ENCODE measurements at regions not wholly inside any gene's neighbourhood (a gene's known extent, or its start where the extent isn't known, plus 50 kb on each side); places are given as distances from the start of the nearest gene placed in this dataset.

DNA sequence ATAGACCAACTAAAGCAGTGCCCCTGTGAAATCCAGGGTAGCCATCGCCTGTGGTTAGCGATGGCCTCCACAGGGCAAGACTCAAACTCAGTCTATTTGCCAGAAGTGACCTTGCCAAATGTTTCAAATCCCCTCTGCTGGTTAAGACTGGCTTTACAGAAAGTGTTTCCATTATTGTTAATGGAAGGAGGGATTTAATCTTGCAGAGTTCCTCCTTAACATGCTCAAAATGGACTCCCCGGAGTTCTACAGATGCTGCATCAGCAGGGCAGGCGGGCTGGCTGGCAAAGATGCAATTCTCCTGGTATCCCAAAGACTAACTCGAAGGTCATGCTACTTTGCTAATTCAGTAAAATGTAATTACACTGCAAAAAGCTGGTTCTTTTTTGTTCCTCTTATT, 313.0 kb upstream of the SLC7A11 start:
- H3K4me1 Mint-ChIP-seq (ENCODE audit: low read depth in 2 of 2), result no peaks in the 10 kb centered on the region
- H3K27ac Mint-ChIP-seq, result no peak overlapping the region
- DNase-seq, result no peak
- peaks cover 2 to 7% of the 10 kb centered on the region in 2 donors for H3K9me3 Mint-ChIP-seq
- H3K4me3 Mint-ChIP-seq, result no peak overlapping the region
- H3K27me3 Mint-ChIP-seq, result no peaks in the 10 kb centered on the region
- no peaks in the 10 kb centered on the region for H3K36me3 Mint-ChIP-seq (ENCODE audit: insufficient read depth)
- no peak for ATAC-seq (replicated peaks)

DNA sequence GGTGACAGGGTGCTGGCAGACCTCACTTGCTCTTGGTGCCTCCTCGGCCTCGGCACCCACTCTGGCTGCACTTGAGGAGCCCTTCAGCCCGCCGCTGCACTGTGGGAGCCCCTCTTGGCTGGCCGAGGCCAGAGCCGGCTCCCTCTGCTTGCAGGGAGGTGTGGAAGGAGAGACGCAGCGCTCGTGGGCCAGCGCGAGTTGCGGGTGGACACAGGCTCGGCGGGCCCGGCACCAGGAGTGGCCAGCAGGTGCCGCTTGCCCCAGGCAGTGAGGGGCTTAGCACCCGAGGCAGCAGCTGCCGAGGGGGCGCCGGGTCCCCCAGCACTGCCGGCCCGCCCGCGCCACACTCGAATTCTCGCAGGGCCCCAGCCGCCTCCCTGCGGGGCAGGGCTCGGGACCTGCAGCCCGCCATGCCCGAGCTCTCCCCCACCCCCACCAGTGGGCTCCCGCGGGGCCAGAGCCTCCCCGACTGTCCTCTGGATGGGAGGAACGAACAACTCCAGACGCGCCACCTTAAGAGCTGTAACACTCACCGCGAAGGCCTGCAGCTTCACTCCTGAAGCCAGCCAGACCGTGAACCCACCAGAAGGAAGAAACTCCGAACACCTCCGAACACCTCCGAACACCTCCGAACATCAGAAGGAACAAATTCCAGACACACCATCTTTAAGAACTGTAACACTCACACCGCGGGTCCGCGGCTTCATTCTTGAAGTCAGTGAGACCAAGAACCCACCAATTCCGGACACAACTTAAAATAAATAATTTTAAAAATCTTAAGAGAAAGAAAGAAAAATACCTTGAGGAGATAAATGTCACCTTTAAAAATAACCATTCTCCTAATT, 311.1 kb upstream of the SLC7A11 start:
- Mint-ChIP-seq H3K27ac (no peak overlapping the region), H3K36me3 (ENCODE audit: insufficient read depth) (no peaks in the 10 kb centered on the region), H3K27me3 (no peaks in the 10 kb centered on the region), H3K4me3 (no peak overlapping the region), H3K9me3 (peaks cover 2 to 7% of the 10 kb centered on the region in 2 donors), H3K4me1 (ENCODE audit: low read depth in 2 of 2) (no peaks in the 10 kb centered on the region)
- no peak for DNase-seq
- no peak for ATAC-seq (replicated peaks)

DNA sequence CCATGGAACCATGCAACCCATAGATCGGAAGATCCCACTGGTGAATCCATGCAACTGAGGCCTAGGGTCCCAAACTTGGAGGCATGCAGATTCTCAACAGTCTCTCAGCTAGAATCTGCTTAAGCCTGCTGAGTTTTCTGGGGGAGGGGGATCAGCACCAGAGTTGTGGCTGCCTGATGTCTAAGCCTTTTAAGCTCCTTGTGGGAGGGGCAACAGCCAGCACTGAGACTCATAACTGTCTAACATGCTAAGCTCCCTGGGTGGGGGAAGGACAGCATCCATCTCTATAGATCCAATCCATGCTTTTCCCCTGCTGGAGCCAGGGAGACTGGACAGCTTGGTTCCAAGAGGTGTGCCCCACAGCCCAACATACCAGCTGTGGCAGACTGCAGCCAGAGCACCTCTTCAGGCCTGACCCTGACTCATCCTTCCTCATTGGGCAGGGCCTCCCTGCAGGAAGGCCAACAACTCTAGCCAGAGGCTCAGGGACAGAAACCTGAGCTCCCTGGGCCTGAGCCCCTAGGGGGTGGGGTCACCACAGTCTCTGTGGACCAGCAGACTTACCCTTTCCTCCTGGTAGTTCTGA, 300.1 kb upstream of the SLC7A11 start:
- H3K27ac Mint-ChIP-seq, result no peak overlapping the region
- peaks cover 8 to 29% of the 10 kb centered on the region in 2 donors for H3K9me3 Mint-ChIP-seq
- H3K36me3 Mint-ChIP-seq (ENCODE audit: insufficient read depth), result peaks cover 2% of the 10 kb centered on the region
- H3K4me1 Mint-ChIP-seq (ENCODE audit: low read depth in 2 of 2), result no peaks in the 10 kb centered on the region
- no peaks in the 10 kb centered on the region for H3K27me3 Mint-ChIP-seq
- ATAC-seq (replicated peaks) (no peak), DNase-seq (no peak)
- H3K4me3 Mint-ChIP-seq, result no peak overlapping the region

DNA sequence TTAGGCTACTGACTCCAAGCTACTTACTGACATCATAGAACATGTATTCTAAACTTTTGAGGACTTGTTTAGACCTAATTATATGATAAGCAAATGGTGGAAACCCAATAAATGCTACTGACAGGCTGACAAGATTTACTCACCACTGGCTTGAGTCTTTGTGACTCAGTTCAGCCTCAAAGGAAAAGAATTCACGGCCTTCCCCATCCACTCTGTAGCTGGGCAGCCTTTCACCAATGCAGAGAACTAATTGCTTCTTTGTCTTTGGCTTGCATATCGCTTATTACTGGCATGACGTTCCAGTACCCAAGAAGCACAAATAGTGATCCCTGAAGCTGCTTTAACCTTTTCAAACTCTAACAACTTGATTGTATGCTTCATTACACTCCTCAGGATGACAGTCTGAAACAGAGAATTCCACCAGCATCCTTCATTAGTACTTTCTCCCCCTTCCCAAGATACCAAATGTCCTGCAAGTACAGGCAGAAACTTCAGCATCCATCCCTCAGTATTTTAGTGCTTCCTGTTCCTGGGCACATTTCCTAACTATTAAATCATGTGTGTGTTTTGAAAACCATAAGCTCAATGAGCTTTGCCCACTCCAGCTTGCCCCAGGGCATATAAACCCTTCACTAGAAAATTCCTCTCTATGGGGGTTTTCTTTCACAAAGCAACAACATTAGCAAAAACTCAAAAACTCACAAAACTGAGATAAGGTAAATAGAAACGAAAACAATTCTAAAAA, 298.1 kb upstream of the SLC7A11 start:
- Mint-ChIP-seq H3K27me3 (no peaks in the 10 kb centered on the region), H3K4me1 (ENCODE audit: low read depth in 2 of 2) (no peaks in the 10 kb centered on the region), H3K4me3 (no peak overlapping the region), H3K9me3 (peaks cover 7 to 33% of the 10 kb centered on the region in 2 donors), H3K27ac (no peak overlapping the region), H3K36me3 (ENCODE audit: insufficient read depth) (peaks cover 2% of the 10 kb centered on the region)
- ATAC-seq (replicated peaks) (no peak), DNase-seq (no peak)

DNA sequence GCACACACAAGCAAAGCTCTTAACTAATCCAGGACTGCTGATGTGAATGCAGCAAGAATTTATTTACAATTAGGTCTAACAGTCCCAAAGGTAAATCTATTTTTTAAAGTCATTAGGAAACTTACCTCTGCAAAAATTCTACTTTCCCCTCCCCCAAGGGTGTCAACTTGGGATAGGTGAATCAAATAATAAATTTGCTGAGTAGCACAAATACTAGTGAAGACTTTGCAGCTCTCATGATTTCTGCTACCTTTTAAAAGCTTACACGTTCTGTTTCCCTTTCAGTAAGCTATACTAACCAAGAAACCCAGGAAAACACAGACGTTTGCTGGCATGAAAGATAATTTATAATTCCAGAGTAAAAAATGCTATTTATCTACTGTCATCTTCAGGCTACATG, 296.6 kb upstream of the SLC7A11 start:
- H3K4me3 Mint-ChIP-seq, result no peak overlapping the region
- H3K36me3 Mint-ChIP-seq (ENCODE audit: insufficient read depth), result peaks cover 2% of the 10 kb centered on the region
- no peaks in the 10 kb centered on the region for H3K4me1 Mint-ChIP-seq (ENCODE audit: low read depth in 2 of 2)
- DNase-seq, result no peak
- peaks cover 9 to 18% of the 10 kb centered on the region in 2 donors for H3K9me3 Mint-ChIP-seq
- ATAC-seq (replicated peaks), result no peak
- no peak overlapping the region for H3K27ac Mint-ChIP-seq
- H3K27me3 Mint-ChIP-seq, result no peaks in the 10 kb centered on the region

DNA sequence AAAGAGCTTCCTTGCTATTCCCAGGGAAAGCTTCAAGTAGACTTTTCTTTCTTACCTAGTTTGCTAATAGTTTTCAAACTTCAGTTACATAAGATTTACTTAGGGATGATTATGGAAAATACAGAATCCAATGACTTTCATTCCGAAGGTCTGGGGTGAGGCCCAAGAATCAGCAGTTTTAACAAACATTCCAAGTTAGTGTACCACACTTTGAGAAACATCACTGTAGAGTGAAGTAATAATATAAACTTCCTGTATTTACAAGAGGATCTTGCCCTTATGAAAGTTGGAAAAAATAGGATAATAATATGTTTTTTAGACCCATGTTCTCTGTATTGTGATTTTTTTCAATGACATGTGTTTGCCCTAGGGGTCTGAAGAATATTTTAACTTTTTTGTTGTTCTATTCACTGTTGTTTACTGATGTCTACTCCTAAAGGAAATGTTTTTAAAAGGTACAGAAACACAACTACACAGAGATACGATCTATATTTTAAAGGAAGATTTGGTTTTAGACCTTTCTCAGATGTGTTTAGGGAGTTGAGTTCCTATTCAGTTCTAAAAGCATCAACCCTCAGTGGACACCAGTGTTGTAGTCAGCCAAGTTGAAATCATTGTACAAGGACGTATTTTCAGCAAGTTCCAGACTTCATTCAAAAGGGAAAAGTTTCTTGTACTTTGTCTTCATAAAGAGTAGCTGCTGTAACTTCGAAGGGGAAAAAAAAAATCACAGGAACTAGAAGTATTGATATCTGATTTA, 295.8 kb upstream of the SLC7A11 start:
- DNase-seq, result no peak
- ATAC-seq (replicated peaks), result no peak
- no peaks in the 10 kb centered on the region for H3K4me1 Mint-ChIP-seq (ENCODE audit: low read depth in 2 of 2)
- H3K9me3 Mint-ChIP-seq, result peaks cover 9 to 10% of the 10 kb centered on the region in 2 donors
- no peak overlapping the region for H3K4me3 Mint-ChIP-seq
- H3K27me3 Mint-ChIP-seq, result no peaks in the 10 kb centered on the region
- H3K27ac Mint-ChIP-seq, result no peak overlapping the region
- H3K36me3 Mint-ChIP-seq (ENCODE audit: insufficient read depth), result no peaks in the 10 kb centered on the region

DNA sequence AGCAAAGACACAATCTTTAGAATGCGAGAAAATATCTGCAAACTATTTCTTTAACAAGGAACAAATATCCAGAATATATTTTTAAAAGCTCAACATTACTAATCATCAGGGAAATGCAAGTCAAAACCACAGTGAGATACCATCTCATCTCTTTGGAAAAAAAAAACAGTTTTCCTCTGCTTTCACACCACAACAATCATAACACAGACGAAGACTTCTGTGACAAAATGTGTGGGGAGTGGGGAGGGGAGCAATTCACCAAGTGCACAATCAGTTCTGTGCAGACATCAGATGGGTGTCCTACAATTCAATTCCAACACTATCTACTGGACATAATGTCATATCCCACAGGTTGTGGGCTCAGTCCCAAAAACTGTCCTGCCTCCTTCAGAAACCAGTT, 293.2 kb upstream of the SLC7A11 start:
- H3K9me3 Mint-ChIP-seq, result peaks cover 7 to 28% of the 10 kb centered on the region in 2 donors
- no peaks in the 10 kb centered on the region for H3K36me3 Mint-ChIP-seq (ENCODE audit: insufficient read depth)
- no peak overlapping the region for H3K4me3 Mint-ChIP-seq
- H3K27ac Mint-ChIP-seq, result no peak overlapping the region
- DNase-seq (no peak), ATAC-seq (replicated peaks) (no peak)
- H3K27me3 Mint-ChIP-seq, result no peaks in the 10 kb centered on the region
- no peaks in the 10 kb centered on the region for H3K4me1 Mint-ChIP-seq (ENCODE audit: low read depth in 2 of 2)

DNA sequence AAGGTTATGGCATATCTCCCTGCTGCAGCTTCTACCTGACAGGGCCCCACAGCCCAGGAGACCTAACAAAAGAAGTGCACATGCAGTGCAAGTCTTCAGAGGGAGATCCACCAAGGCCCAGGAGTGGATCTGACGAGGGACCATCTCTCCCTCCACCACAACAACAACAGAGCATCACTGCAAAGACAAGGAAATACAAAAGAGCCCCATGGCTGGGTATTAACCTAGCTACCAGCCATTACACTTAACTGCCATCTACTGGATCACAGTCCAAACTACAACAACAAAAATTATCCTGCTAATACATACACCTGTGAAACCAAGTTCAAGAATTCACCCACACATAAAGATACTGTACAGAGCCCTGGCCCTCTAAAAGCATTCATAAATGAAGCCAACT, 280.2 kb upstream of the SLC7A11 start:
- peaks cover 4% of the 10 kb centered on the region for H3K36me3 Mint-ChIP-seq (ENCODE audit: insufficient read depth)
- H3K4me1 Mint-ChIP-seq (ENCODE audit: low read depth in 2 of 2), result no peaks in the 10 kb centered on the region
- H3K27me3 Mint-ChIP-seq, result no peaks in the 10 kb centered on the region
- H3K4me3 Mint-ChIP-seq, result no peak overlapping the region
- DNase-seq, result no peak
- ATAC-seq (replicated peaks), result no peak
- H3K27ac Mint-ChIP-seq, result no peak overlapping the region
- H3K9me3 Mint-ChIP-seq, result peaks cover 8 to 12% of the 10 kb centered on the region in 2 donors

DNA sequence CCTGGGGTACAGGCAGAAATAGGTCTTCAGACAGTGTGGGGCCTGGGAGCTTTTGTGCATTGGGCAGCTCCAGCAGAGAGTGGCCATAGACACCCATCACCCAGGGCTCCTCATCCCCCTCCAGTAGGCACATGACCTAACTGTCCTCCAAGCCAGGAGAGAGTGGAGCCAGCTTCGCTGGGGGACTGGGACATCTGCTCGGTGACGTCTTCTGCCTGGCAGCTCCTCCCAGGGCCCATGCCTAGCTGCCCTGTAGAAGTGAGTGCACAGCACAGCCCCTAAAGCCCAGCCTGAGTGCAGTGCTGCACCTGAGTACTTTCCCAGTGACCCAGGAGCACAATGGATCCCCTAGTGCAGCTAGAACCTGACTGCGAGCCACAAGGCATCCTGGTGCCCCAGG, 279.7 kb upstream of the SLC7A11 start:
- Mint-ChIP-seq H3K27me3 (no peaks in the 10 kb centered on the region), H3K9me3 (peaks cover 8 to 12% of the 10 kb centered on the region in 2 donors), H3K36me3 (ENCODE audit: insufficient read depth) (peaks cover 4% of the 10 kb centered on the region)

DNA sequence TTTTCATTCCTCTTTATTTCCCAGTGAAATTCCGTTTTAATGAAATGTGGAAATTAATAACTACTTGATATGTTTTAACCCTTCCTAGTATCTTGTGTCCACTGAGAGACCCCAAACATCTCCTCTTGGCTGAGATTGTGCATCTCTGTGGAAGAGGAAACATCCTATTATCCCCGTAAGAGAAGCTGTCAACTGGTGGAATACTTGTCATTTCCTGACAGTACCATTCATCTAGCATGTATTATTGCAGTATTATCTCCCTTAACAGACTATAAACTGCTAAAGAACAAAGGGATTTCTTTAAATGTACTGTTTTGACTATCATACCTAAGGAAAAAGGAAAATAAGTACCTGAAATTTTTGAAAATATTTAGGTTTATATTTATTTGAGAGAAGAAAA, 277.3 kb upstream of the SLC7A11 start:
- no peak overlapping the region for H3K4me3 Mint-ChIP-seq
- H3K36me3 Mint-ChIP-seq (ENCODE audit: insufficient read depth), result peaks cover 4% of the 10 kb centered on the region
- H3K4me1 Mint-ChIP-seq (ENCODE audit: low read depth in 2 of 2), result no peaks in the 10 kb centered on the region
- H3K27ac Mint-ChIP-seq, result no peak overlapping the region
- H3K27me3 Mint-ChIP-seq, result no peaks in the 10 kb centered on the region
- ATAC-seq (replicated peaks) (no peak), DNase-seq (no peak)
- H3K9me3 Mint-ChIP-seq, result peaks cover 8 to 12% of the 10 kb centered on the region in 2 donors

More for the DNA sequence above, 279.7 kb upstream of the SLC7A11 start:
- no peaks in the 10 kb centered on the region for H3K4me1 Mint-ChIP-seq (ENCODE audit: low read depth in 2 of 2)
- H3K27ac Mint-ChIP-seq, result no peak overlapping the region
- ATAC-seq (replicated peaks) (no peak), DNase-seq (no peak)
- no peak overlapping the region for H3K4me3 Mint-ChIP-seq

DNA sequence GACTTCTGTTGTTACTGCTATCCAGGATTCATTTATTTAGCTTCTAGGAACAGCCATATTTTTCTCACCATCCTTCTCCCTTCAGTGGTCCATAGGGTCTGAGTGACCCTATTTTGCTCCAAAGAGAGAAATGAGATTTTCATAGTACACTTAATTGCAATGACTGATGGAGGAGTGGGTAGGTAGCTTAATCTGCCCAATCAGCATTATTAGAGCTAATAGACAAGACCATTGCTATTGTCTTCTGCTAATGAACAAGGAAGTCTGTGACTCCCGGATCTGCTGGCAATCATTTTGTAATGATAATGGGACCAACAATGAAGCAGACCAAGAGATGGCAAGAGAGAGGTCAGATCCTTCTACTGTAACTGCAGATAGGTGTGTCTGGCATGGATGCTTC, 271.4 kb upstream of the SLC7A11 start:
- H3K4me1 Mint-ChIP-seq (ENCODE audit: low read depth in 2 of 2), result no peaks in the 10 kb centered on the region
- ATAC-seq (replicated peaks), result no peak
- no peaks in the 10 kb centered on the region for H3K27me3 Mint-ChIP-seq
- H3K9me3 Mint-ChIP-seq, result peaks cover 3 to 8% of the 10 kb centered on the region in 2 donors
- H3K36me3 Mint-ChIP-seq (ENCODE audit: insufficient read depth), result no peaks in the 10 kb centered on the region
- H3K4me3 Mint-ChIP-seq, result no peak overlapping the region
- no peak for DNase-seq
- H3K27ac Mint-ChIP-seq, result no peak overlapping the region

DNA sequence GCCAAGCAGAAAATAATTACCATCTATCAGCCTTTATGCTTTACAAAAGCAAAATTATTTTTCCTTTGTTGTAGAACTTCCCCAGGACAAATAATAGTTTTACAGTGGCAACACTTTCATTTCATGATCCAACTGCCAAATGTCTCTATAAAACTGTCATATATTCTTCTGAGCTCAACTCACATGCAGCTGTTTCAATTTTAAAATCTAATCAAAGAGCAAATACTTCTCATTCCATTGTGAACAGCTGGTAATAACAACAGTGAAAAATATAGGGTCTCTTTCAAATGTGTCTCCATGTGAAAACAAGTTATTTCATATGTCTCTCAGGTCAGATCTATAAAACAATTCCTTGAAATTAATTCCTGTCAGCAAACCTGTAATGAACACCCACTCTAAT, 270.6 kb upstream of the SLC7A11 start:
- Mint-ChIP-seq H3K36me3 (ENCODE audit: insufficient read depth) (no peaks in the 10 kb centered on the region), H3K4me1 (ENCODE audit: low read depth in 2 of 2) (no peaks in the 10 kb centered on the region), H3K4me3 (no peak overlapping the region), H3K27me3 (no peaks in the 10 kb centered on the region), H3K27ac (no peak overlapping the region), H3K9me3 (peaks cover 3 to 11% of the 10 kb centered on the region in 2 donors)
- DNase-seq (no peak), ATAC-seq (replicated peaks) (no peak)

DNA sequence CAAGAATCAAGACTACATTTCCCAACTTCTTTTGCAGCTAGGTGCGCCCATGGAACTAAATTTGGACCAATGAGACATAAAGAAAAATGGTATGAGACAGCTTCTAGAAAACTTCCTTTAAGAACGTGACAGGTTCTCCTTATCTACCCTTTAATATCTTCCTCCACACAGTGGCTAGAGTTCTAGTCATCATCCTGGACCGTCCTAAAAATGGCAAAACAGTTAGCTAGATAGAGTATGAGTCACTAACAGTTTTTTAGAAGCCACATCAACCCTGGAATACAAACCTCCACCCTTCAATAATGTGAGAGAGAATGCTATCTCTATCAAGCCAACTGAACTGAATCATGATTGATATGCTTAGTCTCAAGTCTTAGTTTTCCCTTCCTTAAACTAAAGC, 267.9 kb upstream of the SLC7A11 start:
- no peak for ATAC-seq (replicated peaks)
- DNase-seq, result no peak
- Mint-ChIP-seq H3K9me3 (peaks cover 3 to 18% of the 10 kb centered on the region in 2 donors), H3K36me3 (ENCODE audit: insufficient read depth) (no peaks in the 10 kb centered on the region), H3K27me3 (no peaks in the 10 kb centered on the region), H3K4me1 (ENCODE audit: low read depth in 2 of 2) (no peaks in the 10 kb centered on the region), H3K4me3 (no peak overlapping the region), H3K27ac (no peak overlapping the region)

Measured in effector memory CD8-positive, alpha-beta T cell (primary cell).